ENCODE measurements at regions not wholly inside any gene's neighbourhood (a gene's known extent, or its start where the extent isn't known, plus 50 kb on each side); places are given as distances from the start of the nearest gene placed in this dataset.

- H3K27ac Mint-ChIP-seq = no peak overlapping the region
- Histone ChIP-seq H3K27ac (ENCODE audit: low read length) (no peak overlapping the region), H3K9me3 (ENCODE audit: control insufficient read depth, insufficient read depth, low read length) (no peaks in the 10 kb centered on the region), H3K4me1 (ENCODE audit: control insufficient read depth, insufficient read depth, low read length) (no peaks in the 10 kb centered on the region), H3K27me3 (ENCODE audit: control insufficient read depth, insufficient read depth, low read length) (no peaks in the 10 kb centered on the region), H3K4me3 (ENCODE audit: low read length) (no peak overlapping the region), H3K36me3 (ENCODE audit: control insufficient read depth, insufficient read depth, low read length) (no peaks in the 10 kb centered on the region)
- no peak for ATAC-seq
- no peak for DNase-seq
- intact Hi-C loops (cut with micrococcal nuclease) = no loop called here
- H3K4me3 Mint-ChIP-seq = no peak overlapping the region
- no peaks in the 10 kb centered on the region for H3K27me3 Mint-ChIP-seq (ENCODE audit: low read depth in 2 of 2)
- no peaks in the 10 kb centered on the region for H3K4me1 Mint-ChIP-seq
- peaks cover 0 to 2% of the 10 kb centered on the region in 2 donors for H3K9me3 Mint-ChIP-seq
- no peak for TF ChIP-seq CTCF (IDR thresholded peaks at IDR 0.05)
- H3K36me3 Mint-ChIP-seq = no peaks in the 10 kb centered on the region
Observed at GRCh38 chr5:158492136-158492535, 607.6 kb downstream of the EBF1 start.

GRCh38 chr5:158487664-158488063 is 612.1 kb downstream of the EBF1 start:
- Histone ChIP-seq H3K27me3 (ENCODE audit: control insufficient read depth, insufficient read depth, low read length) (no peaks in the 10 kb centered on the region), H3K9me3 (ENCODE audit: control insufficient read depth, insufficient read depth, low read length) (no peaks in the 10 kb centered on the region), H3K27ac (ENCODE audit: low read length) (no peak overlapping the region), H3K4me1 (ENCODE audit: control insufficient read depth, insufficient read depth, low read length) (no peaks in the 10 kb centered on the region), H3K4me3 (ENCODE audit: low read length) (no peak overlapping the region), H3K36me3 (ENCODE audit: control insufficient read depth, insufficient read depth, low read length) (no peaks in the 10 kb centered on the region)
- no peak overlapping the region for H3K4me3 Mint-ChIP-seq
- DNase-seq (no peak), ATAC-seq (no peak)
- H3K36me3 Mint-ChIP-seq = no peaks in the 10 kb centered on the region
- no peak for TF ChIP-seq CTCF (IDR thresholded peaks at IDR 0.05)
- no peak overlapping the region for H3K27ac Mint-ChIP-seq
- no peaks in the 10 kb centered on the region for H3K4me1 Mint-ChIP-seq
- H3K9me3 Mint-ChIP-seq = peaks cover 0 to 3% of the 10 kb centered on the region in 2 donors
- intact Hi-C loops (cut with micrococcal nuclease) = no loop called here
- WGBS (ENCODE audit: insufficient coverage) = 58% methylated on average over 1 of the region's 1 CpG
- peaks cover 0 to 11% of the 10 kb centered on the region in 2 donors for H3K27me3 Mint-ChIP-seq (ENCODE audit: low read depth in 2 of 2)

GRCh38 chr5:158487156-158487555 is 612.6 kb downstream of the EBF1 start:
- no peaks in the 10 kb centered on the region for H3K36me3 Mint-ChIP-seq
- no peak overlapping the region for H3K4me3 ChIP-seq (ENCODE audit: low read length)
- H3K9me3 ChIP-seq (ENCODE audit: control insufficient read depth, insufficient read depth, low read length) = no peaks in the 10 kb centered on the region
- H3K9me3 Mint-ChIP-seq = peaks cover 0 to 3% of the 10 kb centered on the region in 2 donors
- no peak overlapping the region for H3K27ac Mint-ChIP-seq
- H3K4me1 Mint-ChIP-seq = no peaks in the 10 kb centered on the region
- no peak for TF ChIP-seq CTCF (IDR thresholded peaks at IDR 0.05)
- H3K27ac ChIP-seq (ENCODE audit: low read length) = no peak overlapping the region
- H3K27me3 Mint-ChIP-seq (ENCODE audit: low read depth in 2 of 2) = peaks cover 0 to 11% of the 10 kb centered on the region in 2 donors
- H3K27me3 ChIP-seq (ENCODE audit: control insufficient read depth, insufficient read depth, low read length) = no peaks in the 10 kb centered on the region
- no peak for ATAC-seq
- WGBS (ENCODE audit: insufficient coverage) = 92% methylated on average over 1 of the region's 1 CpG
- DNase-seq = no peak
- no peaks in the 10 kb centered on the region for H3K36me3 ChIP-seq (ENCODE audit: control insufficient read depth, insufficient read depth, low read length)
- no peaks in the 10 kb centered on the region for H3K4me1 ChIP-seq (ENCODE audit: control insufficient read depth, insufficient read depth, low read length)
- intact Hi-C loops (cut with micrococcal nuclease) = no loop called here
- H3K4me3 Mint-ChIP-seq = no peak overlapping the region

GRCh38 chr5:158486566-158486965 is 613.1 kb downstream of the EBF1 start:
- 79% methylated on average over 3 of the region's 3 CpGs for WGBS (ENCODE audit: insufficient coverage)
- no peak overlapping the region for H3K4me3 ChIP-seq (ENCODE audit: low read length)
- H3K36me3 ChIP-seq (ENCODE audit: control insufficient read depth, insufficient read depth, low read length) = no peaks in the 10 kb centered on the region
- intact Hi-C loops (cut with micrococcal nuclease) = no loop called here
- no peak for DNase-seq
- Mint-ChIP-seq H3K36me3 (no peaks in the 10 kb centered on the region), H3K4me3 (no peak overlapping the region), H3K4me1 (no peaks in the 10 kb centered on the region), H3K9me3 (peaks cover 0 to 3% of the 10 kb centered on the region in 2 donors), H3K27ac (no peak overlapping the region), H3K27me3 (ENCODE audit: low read depth in 2 of 2) (peaks cover 0 to 11% of the 10 kb centered on the region in 2 donors)
- H3K27me3 ChIP-seq (ENCODE audit: control insufficient read depth, insufficient read depth, low read length) = no peaks in the 10 kb centered on the region
- no peak overlapping the region for H3K27ac ChIP-seq (ENCODE audit: low read length)
- ATAC-seq = no peak
- no peaks in the 10 kb centered on the region for H3K9me3 ChIP-seq (ENCODE audit: control insufficient read depth, insufficient read depth, low read length)
- H3K4me1 ChIP-seq (ENCODE audit: control insufficient read depth, insufficient read depth, low read length) = no peaks in the 10 kb centered on the region
- TF ChIP-seq CTCF (IDR thresholded peaks at IDR 0.05) = no peak

Data from natural killer cell (primary cell).